Esophagus muscularis mucosa (tissue), 3 donors: ENCODE measurements at regions not wholly inside any gene's neighbourhood (a gene's known extent, or its start where the extent isn't known, plus 50 kb on each side); places are given as distances from the start of the nearest gene placed in this dataset.

ENCODE experiments used
- CTCF ChIP-seq, 3 experiments: fragments of 200-600 bp in 2 of 3; fragments of 450-650 bp in 1 of 3; sonication (generic) in 2 of 3; IDR thresholded peaks; one replicate each; pipeline ENCODE4 v1.5.1; 2017 to 2019; ENCODE audit warnings: antibody characterized with exemption in 3 of 3, mild to moderate bottlenecking in 2 of 3, moderate library complexity in 1 of 3
- POLR2A ChIP-seq: fragments of 450-650 bp; IDR thresholded peaks from one replicate; pipeline ENCODE4 v1.6.1; 2017; ENCODE audit warnings: antibody characterized with exemption, moderate library complexity, mild to moderate bottlenecking, low read depth
- POLR2AphosphoS5 ChIP-seq, 2 donors: sonication (generic); formaldehyde crosslinking; IDR thresholded peaks; one replicate each; pipeline ENCODE4 v1.6.1; 2017; ENCODE audit warnings: antibody characterized with exemption in 2 of 2

- TF ChIP-seq POLR2A (no peak), CTCF (IDR thresholded peaks at IDR 0.05) (no peak), POLR2AphosphoS5 (IDR thresholded peaks at IDR 0.05) (no peak)
Measured at GRCh38 chr6:148199584-148199983, 143.1 kb upstream of the SASH1 start.
